A673 (cell line): ENCODE measurements at regions not wholly inside any gene's neighbourhood (a gene's known extent, or its start where the extent isn't known, plus 50 kb on each side); places are given as distances from the start of the nearest gene placed in this dataset.

Source experiments
- BruUV-seq: library from RNA; stranded (reverse); fragments of 400-500 nt; replicated peaks from 2 replicates; lab custom pipeline; 2021; lab: Mats Ljungman, UMichigan
- CTCF ChIA-PET: fragments of 300-600 bp; sonication (Branson Sonifier 250); formaldehyde crosslinking; loops from one replicate; lab custom pipeline; 2022; ENCODE audit warnings: antibody characterized with exemption; lab: Charles Lee
- POLR2A ChIA-PET: fragments of 300-600 bp; sonication (Branson Sonifier 250); formaldehyde crosslinking; loops from one replicate; lab custom pipeline; 2022; ENCODE audit warnings: antibody characterized with exemption; ENCODE audit not compliant: low non-redundant PET; lab: Charles Lee
- DNase-seq: peaks from one replicate; pipeline ENCODE4 v3.0.0-alpha.2; 2015; ENCODE audit warnings: low spot score
- H3K27ac ChIP-seq: fragments of 200-600 bp; sonication (generic); 2 replicates; pipeline ENCODE4 v1.5.1; 2016; ENCODE audit warnings: mixed run types, low read depth, mild to moderate bottlenecking, mixed read lengths, antibody characterized with exemption, low read length; ENCODE audit not compliant: poor library complexity, severe bottlenecking
- H3K27me3 ChIP-seq: fragments of 200-600 bp; sonication (generic); replicated peaks from 2 replicates; pipeline ENCODE4 v1.6.1; 2017; ENCODE audit warnings: mixed run types, low read depth, mild to moderate bottlenecking, mixed read lengths, antibody characterized with exemption, low read length; ENCODE audit not compliant: insufficient read depth, poor library complexity
- H3K36me3 ChIP-seq: fragments of 200-600 bp; sonication (generic); 2 replicates; pipeline ENCODE4 v1.6.1; 2016; ENCODE audit warnings: mixed run types, mild to moderate bottlenecking, mixed read lengths, antibody characterized with exemption, low read length; ENCODE audit not compliant: insufficient read depth, poor library complexity, severe bottlenecking
- H3K4me1 ChIP-seq: fragments of 200-600 bp; sonication (generic); 2 replicates; pipeline ENCODE4 v1.6.1; 2017; ENCODE audit warnings: mixed run types, mild to moderate bottlenecking, mixed read lengths, antibody characterized with exemption, low read length; ENCODE audit not compliant: insufficient read depth, poor library complexity, severe bottlenecking
- H3K4me3 ChIP-seq: fragments of 200-600 bp; sonication (generic); 2 replicates; pipeline ENCODE4 v1.5.1; 2016; ENCODE audit warnings: low read depth, mixed run types, mild to moderate bottlenecking, mixed read lengths, low read length; ENCODE audit not compliant: poor library complexity, severe bottlenecking
- H3K9me3 ChIP-seq: fragments of 200-600 bp; sonication (generic); 2 replicates; pipeline ENCODE4 v1.6.1; 2016; ENCODE audit warnings: mixed run types, low read depth, mild to moderate bottlenecking, mixed read lengths, antibody characterized with exemption, low read length; ENCODE audit not compliant: poor library complexity, severe bottlenecking
- CTCF ChIP-seq: fragments of 300-800, 200-600 bp; sonication (generic); conservative IDR thresholded peaks from 2 replicates; pipeline ENCODE4 v1.5.1; 2017; ENCODE audit warnings: low read depth, mild to moderate bottlenecking, antibody characterized with exemption, low read length, moderate library complexity, mixed read lengths
- EZH2 ChIP-seq: fragments of 200-600 bp; sonication (generic); IDR thresholded peaks from 2 replicates; pipeline ENCODE4 v1.6.1; 2017; ENCODE audit warnings: borderline replicate concordance, low read depth, mild to moderate bottlenecking, mixed read lengths, antibody characterized with exemption, low read length; ENCODE audit not compliant: poor library complexity, severe bottlenecking
- intact Hi-C: fragments of 100-400 bp; cut with micrococcal nuclease; formaldehyde crosslinking; loops from one replicate; pipeline ENCODE4 v1.10.0; 2022; ENCODE audit not compliant: unreplicated experiment

GRCh38 chr15:96395687-96396086 lies 65.2 kb downstream of the NR2F2 start:
- intact Hi-C loops = no loop called here
- POLR2A ChIA-PET = no interaction called here
- Histone ChIP-seq H3K4me3 (no peak overlapping the region), H3K27me3 (no peaks in the 10 kb centered on the region), H3K4me1 (no peaks in the 10 kb centered on the region), H3K36me3 (no peaks in the 10 kb centered on the region), H3K9me3 (no peaks in the 10 kb centered on the region), H3K27ac (no peak overlapping the region)
- BruUV-seq = no TSS peak
- DNase-seq = no peak
- TF ChIP-seq EZH2 (no peak), CTCF (no peak)
- CTCF ChIA-PET = no interaction called here

GRCh38 chr15:96398776-96399175 lies 68.3 kb downstream of the NR2F2 start:
- Histone ChIP-seq H3K36me3 (no peaks in the 10 kb centered on the region), H3K9me3 (no peaks in the 10 kb centered on the region), H3K27ac (no peak overlapping the region), H3K4me1 (peaks cover 9% of the 10 kb centered on the region), H3K4me3 (no peak overlapping the region), H3K27me3 (no peaks in the 10 kb centered on the region)
- intact Hi-C loops = no loop called here
- no peak for TF ChIP-seq EZH2
- no peak for TF ChIP-seq CTCF
- DNase-seq = no peak
- BruUV-seq = no TSS peak
- ChIA-PET CTCF (no interaction called here), POLR2A (no interaction called here)

GRCh38 chr15:96402403-96402802 lies 71.9 kb downstream of the NR2F2 start:
- CTCF ChIA-PET = no interaction called here
- H3K27ac ChIP-seq = no peak overlapping the region
- intact Hi-C loops = no loop called here
- H3K27me3 ChIP-seq = no peaks in the 10 kb centered on the region
- POLR2A ChIA-PET = no interaction called here
- peaks cover 23% of the 10 kb centered on the region for H3K4me1 ChIP-seq
- no peak overlapping the region for H3K4me3 ChIP-seq
- DNase-seq = no peak
- H3K9me3 ChIP-seq = no peaks in the 10 kb centered on the region
- H3K36me3 ChIP-seq = no peaks in the 10 kb centered on the region
- BruUV-seq = no TSS peak
- TF ChIP-seq CTCF (no peak), EZH2 (no peak)
